ENCODE measurements at regions not wholly inside any gene's neighbourhood (a gene's known extent, or its start where the extent isn't known, plus 50 kb on each side); places are given as distances from the start of the nearest gene placed in this dataset.

DNA sequence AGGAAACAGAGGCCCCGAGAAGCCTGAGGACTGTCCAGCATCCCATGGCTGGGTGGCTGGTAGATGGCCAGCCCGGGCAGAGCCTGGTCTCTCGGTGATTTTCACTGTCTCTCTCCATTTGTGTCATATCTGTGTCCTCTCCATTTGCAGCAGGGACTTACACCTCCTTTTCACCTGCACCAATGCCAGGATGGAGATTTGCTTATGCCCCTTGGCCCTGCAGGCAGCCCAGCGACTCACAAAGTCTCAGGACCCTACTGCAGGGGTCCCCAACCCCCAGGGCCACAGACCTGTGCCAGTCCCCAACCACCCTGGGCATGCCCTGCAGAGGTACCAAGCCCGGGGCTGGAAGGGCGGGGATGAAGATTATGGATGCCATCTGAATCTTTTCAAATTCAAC lies 201.6 kb downstream of the RHOU start:
- TF ChIP-seq, protein P1, sequence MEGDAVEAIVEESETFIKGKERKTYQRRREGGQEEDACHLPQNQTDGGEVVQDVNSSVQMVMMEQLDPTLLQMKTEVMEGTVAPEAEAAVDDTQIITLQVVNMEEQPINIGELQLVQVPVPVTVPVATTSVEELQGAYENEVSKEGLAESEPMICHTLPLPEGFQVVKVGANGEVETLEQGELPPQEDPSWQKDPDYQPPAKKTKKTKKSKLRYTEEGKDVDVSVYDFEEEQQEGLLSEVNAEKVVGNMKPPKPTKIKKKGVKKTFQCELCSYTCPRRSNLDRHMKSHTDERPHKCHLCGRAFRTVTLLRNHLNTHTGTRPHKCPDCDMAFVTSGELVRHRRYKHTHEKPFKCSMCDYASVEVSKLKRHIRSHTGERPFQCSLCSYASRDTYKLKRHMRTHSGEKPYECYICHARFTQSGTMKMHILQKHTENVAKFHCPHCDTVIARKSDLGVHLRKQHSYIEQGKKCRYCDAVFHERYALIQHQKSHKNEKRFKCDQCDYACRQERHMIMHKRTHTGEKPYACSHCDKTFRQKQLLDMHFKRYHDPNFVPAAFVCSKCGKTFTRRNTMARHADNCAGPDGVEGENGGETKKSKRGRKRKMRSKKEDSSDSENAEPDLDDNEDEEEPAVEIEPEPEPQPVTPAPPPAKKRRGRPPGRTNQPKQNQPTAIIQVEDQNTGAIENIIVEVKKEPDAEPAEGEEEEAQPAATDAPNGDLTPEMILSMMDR (IDR thresholded peaks at IDR 0.05; ENCODE audit: poor library complexity, severe bottlenecking) = no peak
- TF ChIP-seq EZH2 (IDR thresholded peaks at IDR 0.05; ENCODE audit: borderline replicate concordance, insufficient read depth, low read length, poor library complexity, severe bottlenecking) = no peak
- no peak for TF ChIP-seq POLR2AphosphoS5 (IDR thresholded peaks at IDR 0.05)
- no peak for TF ChIP-seq RAD21 (conservative IDR thresholded peaks at IDR 0.05)
- TF ChIP-seq EP300 (conservative IDR thresholded peaks at IDR 0.05; ENCODE audit: poor library complexity, severe bottlenecking) = no peak
- TF ChIP-seq TAF1 (IDR thresholded peaks at IDR 0.05; ENCODE audit: low read depth) = no peak
- TF ChIP-seq, protein P2, sequence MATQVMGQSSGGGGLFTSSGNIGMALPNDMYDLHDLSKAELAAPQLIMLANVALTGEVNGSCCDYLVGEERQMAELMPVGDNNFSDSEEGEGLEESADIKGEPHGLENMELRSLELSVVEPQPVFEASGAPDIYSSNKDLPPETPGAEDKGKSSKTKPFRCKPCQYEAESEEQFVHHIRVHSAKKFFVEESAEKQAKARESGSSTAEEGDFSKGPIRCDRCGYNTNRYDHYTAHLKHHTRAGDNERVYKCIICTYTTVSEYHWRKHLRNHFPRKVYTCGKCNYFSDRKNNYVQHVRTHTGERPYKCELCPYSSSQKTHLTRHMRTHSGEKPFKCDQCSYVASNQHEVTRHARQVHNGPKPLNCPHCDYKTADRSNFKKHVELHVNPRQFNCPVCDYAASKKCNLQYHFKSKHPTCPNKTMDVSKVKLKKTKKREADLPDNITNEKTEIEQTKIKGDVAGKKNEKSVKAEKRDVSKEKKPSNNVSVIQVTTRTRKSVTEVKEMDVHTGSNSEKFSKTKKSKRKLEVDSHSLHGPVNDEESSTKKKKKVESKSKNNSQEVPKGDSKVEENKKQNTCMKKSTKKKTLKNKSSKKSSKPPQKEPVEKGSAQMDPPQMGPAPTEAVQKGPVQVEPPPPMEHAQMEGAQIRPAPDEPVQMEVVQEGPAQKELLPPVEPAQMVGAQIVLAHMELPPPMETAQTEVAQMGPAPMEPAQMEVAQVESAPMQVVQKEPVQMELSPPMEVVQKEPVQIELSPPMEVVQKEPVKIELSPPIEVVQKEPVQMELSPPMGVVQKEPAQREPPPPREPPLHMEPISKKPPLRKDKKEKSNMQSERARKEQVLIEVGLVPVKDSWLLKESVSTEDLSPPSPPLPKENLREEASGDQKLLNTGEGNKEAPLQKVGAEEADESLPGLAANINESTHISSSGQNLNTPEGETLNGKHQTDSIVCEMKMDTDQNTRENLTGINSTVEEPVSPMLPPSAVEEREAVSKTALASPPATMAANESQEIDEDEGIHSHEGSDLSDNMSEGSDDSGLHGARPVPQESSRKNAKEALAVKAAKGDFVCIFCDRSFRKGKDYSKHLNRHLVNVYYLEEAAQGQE (IDR thresholded peaks at IDR 0.05; ENCODE audit: borderline replicate concordance) = no peak
- TF ChIP-seq MXI1 (conservative IDR thresholded peaks at IDR 0.05; ENCODE audit: poor library complexity, severe bottlenecking) = no peak
